HT-29 (cell line): ENCODE measurements at regions not wholly inside any gene's neighbourhood (a gene's known extent, or its start where the extent isn't known, plus 50 kb on each side); places are given as distances from the start of the nearest gene placed in this dataset.
"Not testable (repeated sequence)": the region's sequence is repeated elsewhere in the genome, so short reads cannot be mapped to it uniquely, and the experiment has no call there.

Experiments used
- DNase-seq: peaks from one replicate; pipeline ENCODE4 v3.0.0-alpha.2; 2015; ENCODE audit warnings: low spot score

- DNase-seq: no peak
These were observed 569.9 kb downstream of the ANKRD7 start for GRCh38 chr7:118794419-118794818.

- no peak for DNase-seq
These were observed 576.9 kb downstream of the ANKRD7 start for GRCh38 chr7:118801366-118801765.

- DNase-seq: no peak
These were observed 578.2 kb downstream of the ANKRD7 start for GRCh38 chr7:118802726-118803125.

- DNase-seq: no peak
These were observed 601.7 kb downstream of the ANKRD7 start for GRCh38 chr7:118826246-118826645.

- no peak for DNase-seq
These were observed 612.4 kb downstream of the ANKRD7 start for GRCh38 chr7:118836933-118837332.

- DNase-seq: no peak
These were observed 615.0 kb downstream of the ANKRD7 start for GRCh38 chr7:118839515-118839914.

GRCh38 chr7:118843456-118843855 lies 619.0 kb downstream of the ANKRD7 start:
- DNase-seq: no peak

- DNase-seq: peak; percentile 15
These were observed 620.2 kb downstream of the ANKRD7 start for GRCh38 chr7:118844748-118845147.

- no peak for DNase-seq
These were observed 621.3 kb downstream of the ANKRD7 start for GRCh38 chr7:118845791-118846190.

GRCh38 chr7:118846977-118847376 lies 622.5 kb downstream of the ANKRD7 start:
- no peak for DNase-seq

- no peak for DNase-seq
These were observed 630.8 kb downstream of the ANKRD7 start for GRCh38 chr7:118855290-118855689.

- DNase-seq: no peak
These were observed 634.2 kb downstream of the ANKRD7 start for GRCh38 chr7:118858651-118859149.

GRCh38 chr7:118861581-118861980 lies 637.1 kb downstream of the ANKRD7 start:
- DNase-seq: no peak

- no peak for DNase-seq
These were observed 638.2 kb downstream of the ANKRD7 start for GRCh38 chr7:118862740-118863139.

GRCh38 chr7:118863966-118864365 lies 639.5 kb downstream of the ANKRD7 start:
- no peak for DNase-seq

GRCh38 chr7:118867860-118868259 lies 643.4 kb downstream of the ANKRD7 start:
- no peak for DNase-seq

- not testable (repeated sequence) for DNase-seq
These were observed 644.6 kb downstream of the ANKRD7 start for GRCh38 chr7:118869141-118869540.

GRCh38 chr7:118870187-118870586 lies 645.7 kb downstream of the ANKRD7 start:
- peak; percentile 12 for DNase-seq

GRCh38 chr7:118872568-118872967 lies 648.1 kb downstream of the ANKRD7 start:
- no peak for DNase-seq

- no peak for DNase-seq
These were observed 652.7 kb downstream of the ANKRD7 start for GRCh38 chr7:118877187-118877586.

GRCh38 chr7:118878336-118878735 lies 653.8 kb downstream of the ANKRD7 start:
- DNase-seq: no peak

GRCh38 chr7:118898284-118898683 lies 673.8 kb downstream of the ANKRD7 start:
- no peak for DNase-seq

GRCh38 chr7:118902600-118902999 lies 678.1 kb downstream of the ANKRD7 start:
- DNase-seq: no peak

GRCh38 chr7:118907911-118908527 lies 683.5 kb downstream of the ANKRD7 start:
- DNase-seq: no peak
